PC-9 (cell line): ENCODE measurements at regions not wholly inside any gene's neighbourhood (a gene's known extent, or its start where the extent isn't known, plus 50 kb on each side); places are given as distances from the start of the nearest gene placed in this dataset.

Experiments used
- BruUV-seq: library from RNA; stranded (reverse); fragments of 400-500 nt; replicated peaks from 2 replicates; lab custom pipeline; 2021; lab: Mats Ljungman, UMichigan
- CTCF ChIA-PET: fragments of 300-600 bp; sonication (Branson Sonifier 250); formaldehyde crosslinking; loops from one replicate; lab custom pipeline; 2022; ENCODE audit warnings: antibody characterized with exemption; lab: Charles Lee
- POLR2A ChIA-PET: fragments of 300-600 bp; sonication (Branson Sonifier 250); formaldehyde crosslinking; loops from one replicate; lab custom pipeline; 2022; ENCODE audit warnings: antibody characterized with exemption; ENCODE audit not compliant: unreplicated experiment; lab: Charles Lee
- DNase-seq, 2 experiments: peaks; one replicate each; pipeline versions ENCODE4 v3.0.0 to v3.0.0-alpha.2; 2015 to 2022; ENCODE audit warnings: mixed read lengths in 1 of 2
- H2AFZ ChIP-seq: fragments of 200-600 bp; sonication (generic); 2 replicates; pipeline ENCODE4 v1.8.1; 2017; ENCODE audit warnings: antibody characterized with exemption
- H3F3A ChIP-seq: fragments of 200-600 bp; sonication (generic); 2 replicates; pipeline ENCODE4 v1.8.1; 2017; ENCODE audit warnings: antibody characterized with exemption, mild to moderate bottlenecking, low read depth; ENCODE audit not compliant: insufficient read depth
- H3K27ac ChIP-seq: fragments of 200-600 bp; sonication (generic); 2 replicates; pipeline ENCODE4 v1.6.1; 2016; ENCODE audit warnings: mixed run types
- H3K27me3 ChIP-seq: fragments of 200-600 bp; sonication (generic); 2 replicates; pipeline ENCODE4 v1.6.1; 2016; ENCODE audit warnings: low read depth, mixed run types; ENCODE audit not compliant: insufficient read depth
- H3K36me3 ChIP-seq: fragments of 200-600 bp; sonication (generic); 2 replicates; pipeline ENCODE4 v1.6.1; 2016; ENCODE audit warnings: low read depth, mixed run types
- H3K4me1 ChIP-seq: fragments of 200-600 bp; sonication (generic); replicated peaks from 2 replicates; pipeline ENCODE4 v1.6.1; 2016; ENCODE audit warnings: mixed run types; ENCODE audit not compliant: insufficient read depth
- H3K4me2 ChIP-seq: fragments of 200-600 bp; sonication (generic); 2 replicates; pipeline ENCODE4 v1.6.1; 2017; ENCODE audit warnings: mixed run types
- H3K4me3 ChIP-seq: fragments of 200-600 bp; sonication (generic); 2 replicates; pipeline ENCODE4 v1.6.1; 2016; ENCODE audit warnings: mixed run types
- H3K79me2 ChIP-seq: fragments of 200-600 bp; sonication (generic); 2 replicates; pipeline ENCODE4 v1.6.1; 2017; ENCODE audit warnings: low read depth, mixed run types
- H3K9me2 ChIP-seq: fragments of 200-600 bp; sonication (generic); 2 replicates; pipeline ENCODE4 v1.8.1; 2017; ENCODE audit warnings: mild to moderate bottlenecking; ENCODE audit not compliant: insufficient read depth
- H3K9me3 ChIP-seq: fragments of 200-600 bp; sonication (generic); 2 replicates; pipeline ENCODE4 v1.8.1; 2016; ENCODE audit warnings: low read depth; ENCODE audit not compliant: insufficient read depth
- H4K20me1 ChIP-seq: fragments of 200-600 bp; sonication (generic); 2 replicates; pipeline ENCODE4 v1.8.1; 2017; ENCODE audit not compliant: insufficient read depth
- EZH2 ChIP-seq: fragments of 200-600 bp; sonication (generic); IDR thresholded peaks from 2 replicates; pipeline ENCODE4 v1.8.0; 2017; ENCODE audit warnings: antibody characterized with exemption, low read depth
- intact Hi-C: fragments of 100-400 bp; cut with micrococcal nuclease; formaldehyde crosslinking; loops from one replicate; pipeline ENCODE4 v1.10.0; 2022; ENCODE audit not compliant: unreplicated experiment
- TF ChIP-seq, protein P1 (sequence below): fragments of 200-600 bp; sonication (generic); conservative IDR thresholded peaks from 2 replicates; pipeline ENCODE4 v1.6.1; 2017; ENCODE audit warnings: mixed run types, antibody characterized with exemption, mild to moderate bottlenecking, moderate library complexity

DNA sequence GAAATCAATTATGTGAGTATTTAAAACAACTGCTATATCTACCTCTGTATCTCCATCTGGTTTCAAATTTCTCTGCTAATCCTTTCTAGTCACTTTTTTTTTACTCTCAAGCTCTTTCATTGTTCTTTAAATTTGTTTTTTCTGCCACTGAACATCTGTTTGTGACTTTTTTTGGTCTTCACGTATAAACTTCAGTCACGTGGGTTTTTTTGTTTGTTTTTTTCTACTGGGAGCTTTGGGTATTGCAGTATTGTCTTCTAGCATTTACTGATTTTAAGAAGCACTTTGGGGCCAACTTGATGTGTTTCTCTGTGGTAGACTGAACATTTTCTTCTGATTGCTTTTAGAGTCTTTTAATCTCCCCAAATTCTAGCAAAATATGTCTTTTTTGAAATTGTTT lies 262.6 kb upstream of the RXFP2 start:
- no peaks in the 10 kb centered on the region for H3K9me3 ChIP-seq
- no peak overlapping the region for H3K4me2 ChIP-seq
- H3K79me2 ChIP-seq = no peaks in the 10 kb centered on the region
- ChIA-PET POLR2A (no interaction called here), CTCF (no interaction called here)
- H3F3A ChIP-seq = no peaks in the 10 kb centered on the region
- no peak for DNase-seq
- H4K20me1 ChIP-seq = no peaks in the 10 kb centered on the region
- no peak overlapping the region for H3K27ac ChIP-seq
- intact Hi-C loops = no loop called here
- no peaks in the 10 kb centered on the region for H3K4me1 ChIP-seq
- TF ChIP-seq, protein P1, sequence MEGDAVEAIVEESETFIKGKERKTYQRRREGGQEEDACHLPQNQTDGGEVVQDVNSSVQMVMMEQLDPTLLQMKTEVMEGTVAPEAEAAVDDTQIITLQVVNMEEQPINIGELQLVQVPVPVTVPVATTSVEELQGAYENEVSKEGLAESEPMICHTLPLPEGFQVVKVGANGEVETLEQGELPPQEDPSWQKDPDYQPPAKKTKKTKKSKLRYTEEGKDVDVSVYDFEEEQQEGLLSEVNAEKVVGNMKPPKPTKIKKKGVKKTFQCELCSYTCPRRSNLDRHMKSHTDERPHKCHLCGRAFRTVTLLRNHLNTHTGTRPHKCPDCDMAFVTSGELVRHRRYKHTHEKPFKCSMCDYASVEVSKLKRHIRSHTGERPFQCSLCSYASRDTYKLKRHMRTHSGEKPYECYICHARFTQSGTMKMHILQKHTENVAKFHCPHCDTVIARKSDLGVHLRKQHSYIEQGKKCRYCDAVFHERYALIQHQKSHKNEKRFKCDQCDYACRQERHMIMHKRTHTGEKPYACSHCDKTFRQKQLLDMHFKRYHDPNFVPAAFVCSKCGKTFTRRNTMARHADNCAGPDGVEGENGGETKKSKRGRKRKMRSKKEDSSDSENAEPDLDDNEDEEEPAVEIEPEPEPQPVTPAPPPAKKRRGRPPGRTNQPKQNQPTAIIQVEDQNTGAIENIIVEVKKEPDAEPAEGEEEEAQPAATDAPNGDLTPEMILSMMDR = no peak
- no peak for TF ChIP-seq EZH2
- H2AFZ ChIP-seq = no peak overlapping the region
- H3K4me3 ChIP-seq = no peak overlapping the region
- no TSS peak for BruUV-seq
- H3K9me2 ChIP-seq = no peaks in the 10 kb centered on the region
- H3K36me3 ChIP-seq = no peaks in the 10 kb centered on the region
- no peaks in the 10 kb centered on the region for H3K27me3 ChIP-seq

DNA sequence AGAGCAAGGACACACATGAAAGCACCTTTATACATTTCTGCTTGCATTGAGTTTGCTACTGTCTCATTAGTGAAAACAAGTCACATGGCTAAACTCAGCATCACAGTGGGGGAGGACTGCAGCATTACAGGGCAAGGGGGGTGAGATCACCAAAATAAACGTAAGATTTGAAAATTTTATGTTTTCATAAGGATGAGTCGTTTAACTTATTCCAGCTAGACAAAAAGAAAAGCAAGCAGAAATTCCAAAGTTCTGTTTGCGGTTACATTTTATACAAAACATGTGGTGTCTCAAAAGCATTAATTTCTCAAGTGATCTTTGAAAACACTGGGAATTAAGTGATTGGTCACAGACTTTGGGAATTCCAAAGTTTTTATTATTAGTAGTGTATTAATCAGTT lies 261.4 kb upstream of the RXFP2 start:
- DNase-seq = no peak
- ChIA-PET CTCF (no interaction called here), POLR2A (no interaction called here)
- Histone ChIP-seq H3K9me3 (no peaks in the 10 kb centered on the region), H3K4me2 (no peak overlapping the region), H3K27me3 (no peaks in the 10 kb centered on the region), H3K27ac (no peak overlapping the region), H4K20me1 (no peaks in the 10 kb centered on the region), H3F3A (no peaks in the 10 kb centered on the region), H2AFZ (no peak overlapping the region), H3K79me2 (no peaks in the 10 kb centered on the region), H3K4me3 (no peak overlapping the region), H3K36me3 (no peaks in the 10 kb centered on the region), H3K4me1 (no peaks in the 10 kb centered on the region), H3K9me2 (no peaks in the 10 kb centered on the region)
- intact Hi-C loops = no loop called here
- TF ChIP-seq, protein P1 = no peak
- TF ChIP-seq EZH2 = no peak
- BruUV-seq = no TSS peak

DNA sequence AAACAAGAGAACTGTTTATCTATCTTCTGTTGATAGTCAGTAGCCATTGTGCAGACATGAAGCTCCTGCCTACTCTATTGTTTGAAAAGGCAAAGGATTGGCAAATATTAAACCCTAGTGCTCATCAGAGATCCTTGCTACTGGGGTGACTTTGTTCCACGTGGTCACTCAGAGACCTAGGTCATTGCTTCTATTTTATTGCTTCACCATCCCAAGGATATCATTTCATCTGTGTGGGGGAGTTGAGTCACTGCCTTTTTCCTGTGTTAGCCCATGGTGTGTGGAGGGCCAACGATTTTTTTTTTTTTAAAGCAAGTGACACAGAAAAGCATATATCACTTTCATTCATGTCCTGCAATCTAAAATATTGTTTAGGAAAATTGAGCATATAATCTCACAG lies 254.1 kb upstream of the RXFP2 start:
- no peaks in the 10 kb centered on the region for H3K36me3 ChIP-seq
- intact Hi-C loops = no loop called here
- DNase-seq = no peak
- no peaks in the 10 kb centered on the region for H3K79me2 ChIP-seq
- H3K4me1 ChIP-seq = no peaks in the 10 kb centered on the region
- BruUV-seq = no TSS peak
- no peaks in the 10 kb centered on the region; the same call in 1 of the 2 replicates for H3K27me3 ChIP-seq
- no peaks in the 10 kb centered on the region for H3F3A ChIP-seq
- ChIA-PET POLR2A (no interaction called here), CTCF (no interaction called here)
- H3K9me2 ChIP-seq = no peaks in the 10 kb centered on the region
- no peak overlapping the region for H3K4me2 ChIP-seq
- no peak overlapping the region for H3K4me3 ChIP-seq
- no peak overlapping the region for H3K27ac ChIP-seq
- 0 out of 2 replicates have a peak, but pooled peaks cover 4% of the 10 kb centered on the region for H3K9me3 ChIP-seq
- TF ChIP-seq, protein P1 = no peak
- TF ChIP-seq EZH2 = no peak
- no peak overlapping the region for H2AFZ ChIP-seq
- no peaks in the 10 kb centered on the region for H4K20me1 ChIP-seq
